MCF 10A (cell line): ENCODE measurements at regions not wholly inside any gene's neighbourhood (a gene's known extent, or its start where the extent isn't known, plus 50 kb on each side); places are given as distances from the start of the nearest gene placed in this dataset.
A peak's percentile ranks its signal among the peaks of the same experiment; 100 is the strongest.
"Not testable (repeated sequence)": the region's sequence is repeated elsewhere in the genome, so short reads cannot be mapped to it uniquely, and the experiment has no call there.

Experiments
- BruUV-seq: library from RNA; stranded (reverse); fragments of 400-500 nt; replicated peaks from 2 replicates; lab custom pipeline; 2021; lab: Mats Ljungman, UMichigan
- CTCF ChIA-PET: fragments of 300-600 bp; sonication (Branson Sonifier 250); formaldehyde crosslinking; extraction: SDS; loops from one replicate; lab custom pipeline; 2021; ENCODE audit warnings: antibody characterized with exemption, inconsistent platforms; lab: Yijun Ruan, JAX
- POLR2A ChIA-PET: fragments of 300-600, 350-650 bp; sonication (Branson Sonifier 250); formaldehyde crosslinking; extraction: SDS; loops from one replicate; lab custom pipeline; 2020; ENCODE audit warnings: antibody characterized with exemption, inconsistent platforms; lab: Yijun Ruan, JAX
- DNase-seq: peaks from one replicate; pipeline ENCODE4 v3.0.0-alpha.2; 2018; ENCODE audit not compliant: unreplicated experiment
- H3K27ac Mint-ChIP-seq: one replicate; pipeline ENCODE4 v1.8.0; 2022; ENCODE audit warnings: mild to moderate bottlenecking, low read depth, mixed read lengths; ENCODE audit not compliant: unreplicated experiment
- H3K27me3 Mint-ChIP-seq: one replicate; pipeline ENCODE4 v1.8.0; 2022; ENCODE audit warnings: mixed read lengths; ENCODE audit not compliant: insufficient read depth, unreplicated experiment
- H3K36me3 Mint-ChIP-seq: one replicate; pipeline ENCODE4 v1.8.0; 2022; ENCODE audit warnings: mild to moderate bottlenecking, moderate library complexity, mixed read lengths; ENCODE audit not compliant: insufficient read depth, unreplicated experiment
- H3K4me1 Mint-ChIP-seq: one replicate; pipeline ENCODE4 v1.8.0; 2022; ENCODE audit warnings: mixed read lengths; ENCODE audit not compliant: insufficient read depth, unreplicated experiment
- H3K4me3 Mint-ChIP-seq: one replicate; pipeline ENCODE4 v1.8.0; 2022; ENCODE audit warnings: mild to moderate bottlenecking, moderate library complexity, mixed read lengths; ENCODE audit not compliant: unreplicated experiment
- H3K9me3 Mint-ChIP-seq: one replicate; pipeline ENCODE4 v1.8.0; 2022; ENCODE audit warnings: mixed read lengths; ENCODE audit not compliant: unreplicated experiment
- CTCF ChIP-seq: fragments of 200-600 bp; IDR thresholded peaks from one replicate; pipeline ENCODE4 v1.8.0; 2022; ENCODE audit warnings: antibody characterized with exemption, mild to moderate bottlenecking; ENCODE audit not compliant: unreplicated experiment
- intact Hi-C: fragments of 100-400 bp; cut with micrococcal nuclease; formaldehyde crosslinking; loops from 2 replicates; pipeline ENCODE4 v1.14.1; 2022

GRCh38 chr4:101411926-101412325, 64.6 kb upstream of the PPP3CA start:
- Mint-ChIP-seq H3K27me3 (no peaks in the 10 kb centered on the region), H3K9me3 (peaks cover 7% of the 10 kb centered on the region), H3K36me3 (no peaks in the 10 kb centered on the region), H3K27ac (no peak overlapping the region), H3K4me1 (peaks cover 6% of the 10 kb centered on the region), H3K4me3 (no peak overlapping the region)
- CTCF ChIA-PET, result interaction anchor here (0.6 kb wide), 1 partner anchor 8 kb away, joined by 3 read pairs; no protein-coding TSS in a partner anchor
- DNase-seq, result no peak
- POLR2A ChIA-PET, result no interaction called here
- intact Hi-C loops, result no loop called here
- no TSS peak for BruUV-seq
- TF ChIP-seq CTCF, result no peak

- CTCF ChIA-PET, result not testable (repeated sequence)
Measured at GRCh38 chr4:101411281-101411910, 64.1 kb upstream of the PPP3CA start.

GRCh38 chr4:101400096-101400495, 52.8 kb upstream of the PPP3CA start:
- peak; percentile 6 for DNase-seq
- Mint-ChIP-seq H3K4me1 (no peaks in the 10 kb centered on the region), H3K9me3 (no peaks in the 10 kb centered on the region), H3K36me3 (no peaks in the 10 kb centered on the region), H3K4me3 (no peak overlapping the region), H3K27me3 (no peaks in the 10 kb centered on the region), H3K27ac (no peak overlapping the region)
- TF ChIP-seq CTCF, result no peak
- intact Hi-C loops, result no loop called here
- BruUV-seq, result no TSS peak
- ChIA-PET CTCF (interaction anchor here (0.6 kb wide), 1 partner anchor 195 kb away, joined by 3 read pairs; no protein-coding TSS in a partner anchor), POLR2A (no interaction called here)

More at GRCh38 chr4:101411281-101411910, 64.1 kb upstream of the PPP3CA start:
- H3K4me1 Mint-ChIP-seq, H3K36me3 Mint-ChIP-seq, POLR2A ChIA-PET, intact Hi-C loops, DNase-seq, BruUV-seq, H3K9me3 Mint-ChIP-seq, H3K4me3 Mint-ChIP-seq, H3K27ac Mint-ChIP-seq, H3K27me3 Mint-ChIP-seq: not testable (repeated sequence)

GRCh38 chr4:101398807-101399206, 51.5 kb upstream of the PPP3CA start:
- Mint-ChIP-seq H3K36me3 (no peaks in the 10 kb centered on the region), H3K27ac (no peak overlapping the region), H3K9me3 (no peaks in the 10 kb centered on the region), H3K27me3 (no peaks in the 10 kb centered on the region), H3K4me3 (no peak overlapping the region), H3K4me1 (no peaks in the 10 kb centered on the region)
- no peak for DNase-seq
- intact Hi-C loops, result no loop called here
- ChIA-PET POLR2A (no interaction called here), CTCF (no interaction called here)
- BruUV-seq, result no TSS peak
- no peak for TF ChIP-seq CTCF
